AG04449 (cell line): ENCODE measurements at regions not wholly inside any gene's neighbourhood (a gene's known extent, or its start where the extent isn't known, plus 50 kb on each side); places are given as distances from the start of the nearest gene placed in this dataset.

Source experiments
- CTCF ChIA-PET: fragments of 350-600 bp; formaldehyde crosslinking; extraction: SDS; loops from one replicate; lab custom pipeline; 2021; ENCODE audit warnings: antibody characterized with exemption; lab: Yijun Ruan, JAX
- POLR2A ChIA-PET: fragments of 400-600, 350-600 bp; formaldehyde crosslinking; extraction: SDS; loops from one replicate; lab custom pipeline; 2020; ENCODE audit warnings: antibody characterized with exemption, inconsistent platforms; lab: Yijun Ruan, JAX
- DNase-seq: peaks from one replicate; pipeline ENCODE4 v3.0.0-alpha.2; 2010; ENCODE audit warnings: low read depth, low spot score
- H3K4me3 ChIP-seq: 2 replicates; pipeline ENCODE4 v1.5.1; 2011; ENCODE audit warnings: low read depth, mild to moderate bottlenecking, control low read depth, low read length
- TF ChIP-seq, protein P1 (sequence below): IDR thresholded peaks from one replicate; pipeline ENCODE4 v1.5.1; 2011; ENCODE audit warnings: mild to moderate bottlenecking, moderate library complexity, low read length, control low read depth, inconsistent platforms; ENCODE audit not compliant: insufficient read depth; ENCODE audit errors: missing control alignments

DNA sequence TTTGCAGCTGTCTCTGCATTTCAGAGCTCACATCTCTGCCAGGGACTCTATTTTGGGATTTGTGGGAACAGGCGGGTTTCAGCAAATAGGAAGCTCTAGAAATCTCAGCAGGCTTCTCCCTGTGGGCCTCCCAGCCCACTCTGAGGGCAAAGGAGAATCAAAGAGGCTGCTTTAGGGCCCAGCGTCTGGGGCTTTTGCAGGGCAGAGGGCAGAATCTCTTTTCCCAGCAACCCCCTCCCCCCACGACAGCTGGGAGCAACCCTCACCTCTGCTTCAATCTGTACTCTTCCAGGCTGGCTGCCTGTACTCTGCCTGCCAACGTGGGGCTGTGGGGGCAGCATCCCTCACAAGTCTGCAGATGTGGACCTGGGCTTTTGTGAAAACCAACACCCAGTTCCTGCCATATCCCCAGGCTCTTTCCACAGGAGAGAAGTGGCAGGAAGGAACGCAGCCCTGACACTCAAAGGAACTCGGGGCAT, 529.6 kb upstream of the TBX3 start:
- H3K4me3 ChIP-seq: no peak overlapping the region
- ChIA-PET POLR2A (interaction anchor here (1.2 kb wide), 1 partner anchor 530 kb away, joined by 4 read pairs; the partner anchor contains the start of gene TBX3), CTCF (no interaction called here)
- TF ChIP-seq, protein P1, sequence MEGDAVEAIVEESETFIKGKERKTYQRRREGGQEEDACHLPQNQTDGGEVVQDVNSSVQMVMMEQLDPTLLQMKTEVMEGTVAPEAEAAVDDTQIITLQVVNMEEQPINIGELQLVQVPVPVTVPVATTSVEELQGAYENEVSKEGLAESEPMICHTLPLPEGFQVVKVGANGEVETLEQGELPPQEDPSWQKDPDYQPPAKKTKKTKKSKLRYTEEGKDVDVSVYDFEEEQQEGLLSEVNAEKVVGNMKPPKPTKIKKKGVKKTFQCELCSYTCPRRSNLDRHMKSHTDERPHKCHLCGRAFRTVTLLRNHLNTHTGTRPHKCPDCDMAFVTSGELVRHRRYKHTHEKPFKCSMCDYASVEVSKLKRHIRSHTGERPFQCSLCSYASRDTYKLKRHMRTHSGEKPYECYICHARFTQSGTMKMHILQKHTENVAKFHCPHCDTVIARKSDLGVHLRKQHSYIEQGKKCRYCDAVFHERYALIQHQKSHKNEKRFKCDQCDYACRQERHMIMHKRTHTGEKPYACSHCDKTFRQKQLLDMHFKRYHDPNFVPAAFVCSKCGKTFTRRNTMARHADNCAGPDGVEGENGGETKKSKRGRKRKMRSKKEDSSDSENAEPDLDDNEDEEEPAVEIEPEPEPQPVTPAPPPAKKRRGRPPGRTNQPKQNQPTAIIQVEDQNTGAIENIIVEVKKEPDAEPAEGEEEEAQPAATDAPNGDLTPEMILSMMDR: no peak
- no peak for DNase-seq

DNA sequence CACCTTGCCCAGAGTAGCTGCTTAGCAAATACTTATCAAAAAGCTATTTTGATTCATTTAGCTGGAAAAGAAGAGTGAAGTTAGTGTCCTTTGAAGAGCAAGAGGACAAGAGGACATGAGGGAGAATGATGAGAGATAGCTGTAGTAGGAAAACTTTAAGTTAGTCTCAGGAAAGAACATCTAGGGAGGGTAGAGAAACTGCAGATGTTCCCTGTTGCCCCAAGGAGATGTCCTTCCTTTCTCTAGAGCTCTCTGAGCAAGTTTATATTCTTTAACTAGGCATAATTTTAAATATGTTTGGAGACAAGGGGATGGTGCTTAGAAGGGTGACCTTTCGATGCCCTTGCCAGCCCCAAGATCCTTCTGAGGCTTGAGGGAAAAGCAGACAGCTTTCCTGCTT, 529.1 kb upstream of the TBX3 start:
- no peak for DNase-seq
- no peak overlapping the region for H3K4me3 ChIP-seq
- TF ChIP-seq, protein P1: no peak
- CTCF ChIA-PET: no interaction called here
- POLR2A ChIA-PET: interaction anchor here (1.2 kb wide), 1 partner anchor 529 kb away, joined by 4 read pairs; the partner anchor contains the start of gene TBX3

DNA sequence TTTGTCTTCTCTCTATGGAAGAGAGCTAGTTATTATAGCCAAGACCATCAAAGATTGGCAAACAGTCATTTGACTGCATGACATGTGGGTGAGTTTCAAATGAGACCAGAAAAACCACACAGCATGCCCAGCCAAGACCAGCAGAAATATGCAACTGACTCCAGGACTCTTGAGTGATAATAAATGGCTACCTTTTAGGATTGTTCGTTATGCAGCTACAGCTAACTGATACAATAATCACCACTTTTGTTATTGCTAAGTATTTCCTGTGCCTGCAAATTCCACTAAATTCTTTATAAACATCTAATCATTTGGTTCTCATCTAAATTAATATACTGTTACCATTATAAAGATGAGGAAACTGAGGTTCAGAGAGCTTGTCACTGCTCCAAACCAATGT, 528.4 kb upstream of the TBX3 start:
- ChIA-PET CTCF (no interaction called here), POLR2A (interaction anchor here (1.2 kb wide), 1 partner anchor 528 kb away, joined by 4 read pairs; the partner anchor contains the start of gene TBX3)
- TF ChIP-seq, protein P1: no peak
- DNase-seq: no peak
- H3K4me3 ChIP-seq: no peak overlapping the region

DNA sequence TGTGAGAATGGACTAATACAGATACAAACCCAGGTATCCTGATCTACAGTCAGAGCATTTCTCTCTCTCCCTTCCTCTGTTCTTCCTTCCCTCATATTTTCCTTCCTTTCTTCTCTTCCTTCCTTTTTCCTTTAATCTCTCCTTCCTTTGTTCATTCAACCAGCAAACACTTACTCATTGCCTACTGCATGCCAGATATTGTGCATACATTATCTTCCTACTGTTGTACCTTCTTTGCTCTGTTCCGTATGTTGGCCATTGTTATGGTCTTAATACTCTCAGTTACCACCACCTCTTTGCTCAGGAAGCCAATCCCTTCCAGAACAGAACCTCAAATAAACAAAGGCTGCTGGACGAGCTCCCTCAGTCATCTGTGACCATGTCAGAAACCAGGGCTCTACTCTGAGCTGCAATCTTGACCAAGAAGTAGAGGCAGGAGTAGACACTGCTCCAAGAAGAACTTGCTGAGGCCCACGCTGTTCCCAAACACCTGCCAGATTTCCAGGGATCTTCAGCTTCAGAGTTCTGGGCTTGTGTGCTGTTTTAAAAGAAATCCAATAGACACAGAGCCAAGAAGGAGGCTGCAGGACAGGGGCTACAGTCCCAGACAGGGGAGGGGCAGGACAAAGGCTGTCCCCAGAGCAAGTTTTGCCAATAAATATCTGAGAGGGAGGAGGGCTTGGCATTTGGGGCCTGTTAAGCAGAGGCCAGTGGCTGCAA, 526.7 kb upstream of the TBX3 start:
- TF ChIP-seq, protein P1: no peak
- H3K4me3 ChIP-seq: no peak overlapping the region
- no peak for DNase-seq
- ChIA-PET POLR2A (no interaction called here), CTCF (no interaction called here)

DNA sequence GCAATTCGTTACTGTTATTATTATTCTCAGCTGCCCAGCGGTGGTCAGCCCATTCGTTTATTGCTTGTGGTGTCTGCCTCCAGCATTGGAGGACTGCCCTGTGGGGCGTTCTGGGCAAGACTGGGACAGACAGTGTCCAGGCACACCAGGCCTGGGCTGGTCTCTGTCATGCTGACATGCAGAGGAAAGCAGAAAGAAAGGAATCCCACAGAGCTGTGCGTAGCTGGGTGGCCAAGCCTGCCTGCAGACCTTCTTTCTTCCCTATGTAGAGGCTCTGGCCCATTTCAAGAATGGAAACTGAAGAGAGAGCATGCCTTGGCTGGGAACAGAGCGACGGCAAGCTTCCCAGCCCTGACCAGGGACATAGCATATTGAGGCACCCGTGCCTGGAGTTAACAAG, 525.3 kb upstream of the TBX3 start:
- POLR2A ChIA-PET: no interaction called here
- DNase-seq: no peak
- TF ChIP-seq, protein P1: no peak
- CTCF ChIA-PET: no interaction called here
- H3K4me3 ChIP-seq: no peak overlapping the region

DNA sequence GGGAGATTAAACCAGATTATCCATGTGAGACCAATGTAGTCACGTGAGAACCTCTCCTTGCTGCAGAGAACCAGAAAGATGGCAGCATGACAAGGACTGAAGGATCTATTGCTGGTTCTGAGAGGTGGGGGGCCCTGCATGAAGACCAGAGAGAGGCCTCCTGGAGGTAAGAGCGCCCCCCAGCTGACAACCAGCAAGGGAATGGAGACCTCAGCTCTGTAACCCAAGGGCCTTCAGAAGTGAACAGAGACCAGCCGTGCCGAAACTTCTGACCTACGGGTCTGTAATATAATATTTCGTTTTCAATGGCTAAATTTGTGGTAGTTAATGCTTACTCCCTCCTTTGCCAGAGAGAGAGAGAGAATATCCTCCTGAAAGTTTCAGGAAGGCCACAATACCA, 524.1 kb upstream of the TBX3 start:
- H3K4me3 ChIP-seq: no peak overlapping the region
- ChIA-PET POLR2A (no interaction called here), CTCF (no interaction called here)
- TF ChIP-seq, protein P1: no peak
- no peak for DNase-seq
